ENCODE measurements at regions not wholly inside any gene's neighbourhood (a gene's known extent, or its start where the extent isn't known, plus 50 kb on each side); places are given as distances from the start of the nearest gene placed in this dataset.
"Not testable (repeated sequence)": the region's sequence is repeated elsewhere in the genome, so short reads cannot be mapped to it uniquely, and the experiment has no call there.

DNA sequence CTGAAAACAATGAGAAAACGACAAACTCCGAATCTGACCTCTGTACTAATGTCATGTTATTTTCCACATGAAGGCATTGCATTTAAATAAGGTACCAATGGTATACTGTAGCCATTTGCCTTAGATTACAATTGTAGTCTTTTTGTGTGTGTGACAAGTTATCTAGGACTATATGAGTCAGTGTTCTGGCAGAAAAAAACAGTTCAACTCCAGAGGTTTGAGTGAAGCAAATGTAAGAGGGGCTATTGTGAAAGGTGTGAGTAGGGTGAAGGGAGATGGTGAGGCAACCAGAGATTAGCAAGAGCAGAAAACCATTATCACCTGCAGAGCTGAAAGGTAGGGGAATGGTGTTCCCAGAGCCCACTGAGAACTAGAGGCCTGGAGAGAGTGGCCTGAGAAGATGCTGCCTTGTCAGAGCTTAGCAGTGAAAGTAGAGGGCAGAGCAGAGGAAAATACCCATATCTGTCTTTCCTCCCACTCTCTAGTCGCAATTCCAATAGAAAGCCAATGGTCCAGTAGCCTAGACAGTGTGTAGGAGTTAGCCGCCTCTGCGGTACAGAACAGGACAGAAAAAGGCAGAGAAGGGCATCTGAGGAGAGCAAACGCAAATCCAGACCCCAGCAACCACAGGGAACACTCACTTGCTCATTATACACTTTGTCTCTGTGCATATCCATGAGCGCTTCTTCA, 112.2 kb downstream of the DYRK2 start:
- DNase-seq = no peak

- no peak for DNase-seq
Measured at GRCh38 chr12:67761566-67761965, 113.0 kb downstream of the DYRK2 start.

- DNase-seq = no peak
Measured at GRCh38 chr12:67764055-67764454, 115.5 kb downstream of the DYRK2 start.

GRCh38 chr12:67764946-67765619, 116.5 kb downstream of the DYRK2 start:
- DNase-seq = no peak

DNA sequence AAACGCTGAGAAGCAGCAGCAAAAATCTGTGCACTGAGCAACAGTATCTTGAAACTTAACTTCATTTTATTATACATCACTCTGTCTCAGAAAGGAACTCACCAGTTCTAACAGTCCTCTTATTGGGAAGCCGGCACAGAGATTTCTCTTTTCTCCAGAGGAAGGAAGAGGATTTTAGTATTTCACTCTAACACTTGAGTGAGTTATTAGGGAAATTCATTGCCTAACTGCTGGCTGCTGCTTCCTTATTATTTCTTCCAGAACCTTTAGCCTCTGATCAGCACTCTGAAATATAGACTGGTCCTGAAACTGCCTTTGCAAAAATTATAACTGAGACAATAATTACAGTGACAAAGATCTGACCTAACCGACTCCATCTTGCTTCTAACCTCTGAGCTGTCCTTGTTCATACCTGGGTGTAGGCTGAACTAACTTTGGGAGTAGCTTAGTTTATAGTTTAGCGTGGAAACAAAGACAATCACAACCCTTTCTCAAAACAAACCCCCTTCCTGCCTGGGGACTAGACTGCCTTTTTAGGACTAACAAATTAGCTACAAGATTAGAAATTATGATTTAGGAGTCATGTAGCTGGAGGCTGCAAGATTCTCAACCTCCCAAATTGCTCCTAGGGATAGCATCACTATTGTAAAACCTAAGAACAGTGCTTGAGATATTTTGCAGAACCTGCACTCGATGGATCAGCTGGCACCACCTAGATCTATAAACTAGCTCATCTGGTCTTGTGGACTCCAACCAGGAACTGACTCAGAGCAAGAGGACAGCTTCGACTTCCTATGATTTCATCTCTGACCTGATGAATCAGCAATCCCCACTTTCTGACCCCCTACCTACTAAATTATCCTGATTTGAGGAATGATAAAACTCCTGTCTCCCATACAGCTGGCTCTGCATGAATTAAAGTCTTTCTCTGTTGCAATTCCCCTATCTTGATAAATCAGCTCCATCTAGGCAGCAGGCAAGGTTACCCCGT, 117.5 kb downstream of the DYRK2 start:
- no peak for DNase-seq

- DNase-seq = no peak
Measured at GRCh38 chr12:67772267-67773169, 124.0 kb downstream of the DYRK2 start.

GRCh38 chr12:67773896-67774295, 125.4 kb downstream of the DYRK2 start:
- no peak for DNase-seq

GRCh38 chr12:67774983-67775587, 126.5 kb downstream of the DYRK2 start:
- no peak for DNase-seq

DNA sequence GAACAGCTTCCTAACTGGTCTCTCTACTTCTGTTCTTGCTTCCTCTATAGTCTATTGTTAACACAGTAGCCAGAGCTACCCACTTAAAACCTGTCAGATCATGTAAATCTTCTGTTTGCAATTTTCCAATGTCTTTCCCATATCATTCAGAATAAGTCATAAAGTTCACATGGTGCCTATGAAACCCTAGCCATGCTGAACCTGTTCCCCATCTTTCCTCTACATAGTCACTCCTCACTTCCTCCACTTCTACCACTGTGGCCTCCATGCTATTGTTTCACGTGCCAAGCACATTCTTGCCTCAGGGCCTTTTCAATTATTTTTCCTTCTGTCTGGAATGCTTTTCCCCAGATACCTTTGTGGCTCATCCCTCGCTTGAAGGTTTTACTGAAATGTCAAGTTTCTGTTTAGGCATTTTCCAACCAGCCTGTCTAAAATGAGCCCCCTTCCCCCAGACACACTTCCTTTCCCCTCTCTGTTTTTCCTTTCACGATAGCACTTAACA, 132.1 kb downstream of the DYRK2 start:
- DNase-seq = no peak

- DNase-seq = no peak
Measured at GRCh38 chr12:67782573-67782972, 134.0 kb downstream of the DYRK2 start.

DNA sequence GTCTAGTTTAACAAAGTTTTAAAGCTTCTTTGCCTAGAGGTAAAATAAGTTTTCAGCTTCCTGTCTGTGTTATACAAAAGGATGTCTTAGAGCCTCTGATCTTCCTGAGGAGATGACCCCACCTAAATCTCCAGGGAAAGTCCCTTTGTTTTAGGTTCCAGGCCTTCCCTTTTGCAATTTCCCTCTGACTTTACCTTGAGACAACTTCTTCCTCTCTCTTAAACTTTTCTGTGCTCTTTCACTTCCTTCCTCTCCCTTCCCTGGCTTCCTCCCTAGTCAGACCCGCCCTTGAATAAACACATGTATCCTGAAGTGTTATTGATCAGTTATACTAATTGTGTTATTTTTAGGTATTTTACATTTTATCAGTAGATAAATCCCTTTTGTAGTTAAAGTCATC, 134.8 kb downstream of the DYRK2 start:
- no peak for DNase-seq

GRCh38 chr12:67784831-67785230, 136.3 kb downstream of the DYRK2 start:
- DNase-seq = no peak

DNA sequence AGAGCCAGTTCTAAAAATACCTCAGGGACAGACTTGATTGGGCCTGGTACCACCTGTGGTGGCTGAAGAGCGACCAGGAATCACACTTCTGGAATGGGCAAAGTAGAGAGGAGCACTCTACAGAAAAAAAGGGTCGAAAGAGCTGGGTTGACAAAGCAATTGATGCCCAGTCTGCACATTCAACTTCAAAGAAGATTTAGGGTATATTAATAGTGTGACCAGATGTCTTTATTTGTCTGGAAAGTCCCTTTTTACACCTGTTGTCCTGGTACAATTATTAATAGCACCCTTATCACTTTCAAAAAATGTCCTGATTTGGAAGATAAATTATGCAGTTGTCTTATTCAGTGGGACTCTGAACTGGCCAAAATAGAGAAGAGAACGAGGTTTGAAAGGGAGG, 137.5 kb downstream of the DYRK2 start:
- DNase-seq = no peak

GRCh38 chr12:67788118-67788517, 139.6 kb downstream of the DYRK2 start:
- no peak for DNase-seq

GRCh38 chr12:67789266-67789665, 140.7 kb downstream of the DYRK2 start:
- DNase-seq = no peak

- DNase-seq = no peak
Measured at GRCh38 chr12:67790660-67791059, 142.1 kb downstream of the DYRK2 start.

GRCh38 chr12:67791362-67791761, 142.8 kb downstream of the DYRK2 start:
- DNase-seq = not testable (repeated sequence)

- DNase-seq = no peak
Measured at GRCh38 chr12:67792185-67792584, 143.6 kb downstream of the DYRK2 start.

- no peak for DNase-seq
Measured at GRCh38 chr12:67794161-67794560, 145.6 kb downstream of the DYRK2 start.

GRCh38 chr12:67795236-67795635, 146.7 kb downstream of the DYRK2 start:
- DNase-seq = no peak

- DNase-seq = no peak
Measured at GRCh38 chr12:67797185-67797741, 148.7 kb downstream of the DYRK2 start.

Measured in amniotic stem cell (primary cell).